ENCODE measurements at regions not wholly inside any gene's neighbourhood (a gene's known extent, or its start where the extent isn't known, plus 50 kb on each side); places are given as distances from the start of the nearest gene placed in this dataset.

- TF ChIP-seq POLR2AphosphoS5 (IDR thresholded peaks at IDR 0.05; ENCODE audit: low read depth) (no peak), EZH2phosphoT487 (IDR thresholded peaks at IDR 0.05; ENCODE audit: unreplicated experiment) (no peak), CTCF (conservative IDR thresholded peaks at IDR 0.05; ENCODE audit: low read depth in 2 of 2) (no peak), EZH2 (IDR thresholded peaks at IDR 0.05; ENCODE audit: low read depth, unreplicated experiment) (no peak), CREB1 (CRISPR knock-in tag; IDR thresholded peaks at IDR 0.05; ENCODE audit: low read depth) (no peak), JUNB (IDR thresholded peaks at IDR 0.05; ENCODE audit: unreplicated experiment) (no peak), NANOG (IDR thresholded peaks at IDR 0.05; ENCODE audit: borderline replicate concordance) (no peak), STAT1 (IDR thresholded peaks at IDR 0.05; ENCODE audit: unreplicated experiment) (no peak)
- TF ChIP-seq, protein P1, sequence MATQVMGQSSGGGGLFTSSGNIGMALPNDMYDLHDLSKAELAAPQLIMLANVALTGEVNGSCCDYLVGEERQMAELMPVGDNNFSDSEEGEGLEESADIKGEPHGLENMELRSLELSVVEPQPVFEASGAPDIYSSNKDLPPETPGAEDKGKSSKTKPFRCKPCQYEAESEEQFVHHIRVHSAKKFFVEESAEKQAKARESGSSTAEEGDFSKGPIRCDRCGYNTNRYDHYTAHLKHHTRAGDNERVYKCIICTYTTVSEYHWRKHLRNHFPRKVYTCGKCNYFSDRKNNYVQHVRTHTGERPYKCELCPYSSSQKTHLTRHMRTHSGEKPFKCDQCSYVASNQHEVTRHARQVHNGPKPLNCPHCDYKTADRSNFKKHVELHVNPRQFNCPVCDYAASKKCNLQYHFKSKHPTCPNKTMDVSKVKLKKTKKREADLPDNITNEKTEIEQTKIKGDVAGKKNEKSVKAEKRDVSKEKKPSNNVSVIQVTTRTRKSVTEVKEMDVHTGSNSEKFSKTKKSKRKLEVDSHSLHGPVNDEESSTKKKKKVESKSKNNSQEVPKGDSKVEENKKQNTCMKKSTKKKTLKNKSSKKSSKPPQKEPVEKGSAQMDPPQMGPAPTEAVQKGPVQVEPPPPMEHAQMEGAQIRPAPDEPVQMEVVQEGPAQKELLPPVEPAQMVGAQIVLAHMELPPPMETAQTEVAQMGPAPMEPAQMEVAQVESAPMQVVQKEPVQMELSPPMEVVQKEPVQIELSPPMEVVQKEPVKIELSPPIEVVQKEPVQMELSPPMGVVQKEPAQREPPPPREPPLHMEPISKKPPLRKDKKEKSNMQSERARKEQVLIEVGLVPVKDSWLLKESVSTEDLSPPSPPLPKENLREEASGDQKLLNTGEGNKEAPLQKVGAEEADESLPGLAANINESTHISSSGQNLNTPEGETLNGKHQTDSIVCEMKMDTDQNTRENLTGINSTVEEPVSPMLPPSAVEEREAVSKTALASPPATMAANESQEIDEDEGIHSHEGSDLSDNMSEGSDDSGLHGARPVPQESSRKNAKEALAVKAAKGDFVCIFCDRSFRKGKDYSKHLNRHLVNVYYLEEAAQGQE (IDR thresholded peaks at IDR 0.05; ENCODE audit: unreplicated experiment) = no peak
- TF ChIP-seq, protein P2, sequence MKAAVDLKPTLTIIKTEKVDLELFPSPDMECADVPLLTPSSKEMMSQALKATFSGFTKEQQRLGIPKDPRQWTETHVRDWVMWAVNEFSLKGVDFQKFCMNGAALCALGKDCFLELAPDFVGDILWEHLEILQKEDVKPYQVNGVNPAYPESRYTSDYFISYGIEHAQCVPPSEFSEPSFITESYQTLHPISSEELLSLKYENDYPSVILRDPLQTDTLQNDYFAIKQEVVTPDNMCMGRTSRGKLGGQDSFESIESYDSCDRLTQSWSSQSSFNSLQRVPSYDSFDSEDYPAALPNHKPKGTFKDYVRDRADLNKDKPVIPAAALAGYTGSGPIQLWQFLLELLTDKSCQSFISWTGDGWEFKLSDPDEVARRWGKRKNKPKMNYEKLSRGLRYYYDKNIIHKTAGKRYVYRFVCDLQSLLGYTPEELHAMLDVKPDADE (IDR thresholded peaks at IDR 0.05) = no peak
These were observed 249.0 kb upstream of the TANK start for GRCh38 chr2:160911258-160911657.
